ENCODE measurements at regions not wholly inside any gene's neighbourhood (a gene's known extent, or its start where the extent isn't known, plus 50 kb on each side); places are given as distances from the start of the nearest gene placed in this dataset.

DNA sequence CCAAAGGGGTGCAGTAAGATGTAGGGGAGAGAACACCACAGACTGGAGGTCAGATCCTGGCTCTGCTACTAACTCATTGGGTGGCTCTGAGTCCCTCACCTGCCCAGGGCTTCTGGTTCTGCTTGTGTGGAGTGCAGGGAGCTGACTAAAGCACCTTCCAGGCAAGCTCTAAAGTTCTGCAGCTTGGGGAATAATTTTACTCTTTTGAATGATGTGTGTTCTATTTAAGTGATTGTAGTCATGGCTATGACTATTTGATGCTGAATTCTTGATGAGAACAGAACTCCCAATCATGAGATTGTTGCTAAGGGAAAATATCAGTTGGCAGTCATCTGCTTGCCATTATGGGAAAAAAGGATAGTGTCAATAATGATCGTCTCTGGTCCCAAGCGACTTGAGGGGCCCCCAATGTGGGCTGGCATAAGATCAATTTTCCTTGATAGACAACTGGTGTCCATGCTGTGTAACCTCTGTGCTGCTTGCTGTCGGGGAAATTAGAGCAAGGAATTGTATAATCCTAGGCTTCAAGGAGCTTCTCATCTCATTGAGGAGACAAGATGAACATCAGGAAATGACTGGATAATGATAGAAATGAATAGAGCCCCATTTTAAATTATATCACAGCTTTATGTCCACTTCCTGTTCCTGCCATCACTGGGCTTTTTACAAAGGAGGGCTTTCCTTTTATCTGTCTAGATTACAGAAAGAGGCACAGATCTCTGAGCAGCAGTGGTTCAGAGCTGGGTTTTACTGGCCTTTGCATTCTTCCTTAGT is 131.7 kb downstream of the SLC4A3 start:
- in situ Hi-C loops (cut with MboI; ENCODE audit: low pct_ligation_motif_present in 1 of 4, low pct_unique_long_range_greater_than_20kb in 1 of 4, low sequenced_read_pairs in 3 of 4), result no loop called here
- intact Hi-C loops (cut with DNase I; ENCODE audit: low total_unique reads), result no loop called here
- H3K27ac ChIP-seq, result no peak overlapping the region
- H3K9me3 ChIP-seq, result no peaks in the 10 kb centered on the region
- no peaks in the 10 kb centered on the region for H3K27me3 ChIP-seq
- no peak for TF ChIP-seq POLR2AphosphoS5 (IDR thresholded peaks at IDR 0.05)
- no peak for TF ChIP-seq POLR2A (IDR thresholded peaks at IDR 0.05)
- TF ChIP-seq, protein P1, sequence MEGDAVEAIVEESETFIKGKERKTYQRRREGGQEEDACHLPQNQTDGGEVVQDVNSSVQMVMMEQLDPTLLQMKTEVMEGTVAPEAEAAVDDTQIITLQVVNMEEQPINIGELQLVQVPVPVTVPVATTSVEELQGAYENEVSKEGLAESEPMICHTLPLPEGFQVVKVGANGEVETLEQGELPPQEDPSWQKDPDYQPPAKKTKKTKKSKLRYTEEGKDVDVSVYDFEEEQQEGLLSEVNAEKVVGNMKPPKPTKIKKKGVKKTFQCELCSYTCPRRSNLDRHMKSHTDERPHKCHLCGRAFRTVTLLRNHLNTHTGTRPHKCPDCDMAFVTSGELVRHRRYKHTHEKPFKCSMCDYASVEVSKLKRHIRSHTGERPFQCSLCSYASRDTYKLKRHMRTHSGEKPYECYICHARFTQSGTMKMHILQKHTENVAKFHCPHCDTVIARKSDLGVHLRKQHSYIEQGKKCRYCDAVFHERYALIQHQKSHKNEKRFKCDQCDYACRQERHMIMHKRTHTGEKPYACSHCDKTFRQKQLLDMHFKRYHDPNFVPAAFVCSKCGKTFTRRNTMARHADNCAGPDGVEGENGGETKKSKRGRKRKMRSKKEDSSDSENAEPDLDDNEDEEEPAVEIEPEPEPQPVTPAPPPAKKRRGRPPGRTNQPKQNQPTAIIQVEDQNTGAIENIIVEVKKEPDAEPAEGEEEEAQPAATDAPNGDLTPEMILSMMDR (IDR thresholded peaks at IDR 0.05), result no peak
- TF ChIP-seq EP300 (IDR thresholded peaks at IDR 0.05; ENCODE audit: low read depth), result no peak
- no peak for DNase-seq
- no peaks in the 10 kb centered on the region for H3K4me1 ChIP-seq
- 74 to 89% methylated on average over 3 of the region's 3 CpGs for WGBS, 2 donors (ENCODE audit: low coverage in 1 of 2)
- H3K4me3 ChIP-seq, result no peak overlapping the region
- no peaks in the 10 kb centered on the region for H3K36me3 ChIP-seq

DNA sequence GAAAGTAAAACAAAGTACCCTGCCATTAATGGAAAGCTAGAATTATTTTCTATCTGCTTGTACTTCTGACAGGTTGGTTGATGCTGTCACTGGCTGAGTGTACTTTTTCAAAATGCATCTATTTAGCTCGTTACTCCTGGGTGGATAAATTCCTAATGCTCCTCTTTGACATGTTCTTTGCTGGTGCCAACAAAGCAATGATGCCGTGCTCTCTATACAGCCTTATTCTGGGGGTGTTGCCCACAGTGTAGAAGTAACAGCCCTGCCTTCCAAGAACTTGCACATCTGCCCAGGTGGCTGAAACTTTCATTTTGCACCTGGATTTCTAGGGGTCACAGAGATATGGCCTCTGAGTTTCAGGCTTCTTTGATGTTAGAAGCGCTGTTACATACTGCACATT is 132.4 kb downstream of the SLC4A3 start:
- in situ Hi-C loops (cut with MboI; ENCODE audit: low pct_ligation_motif_present in 1 of 4, low pct_unique_long_range_greater_than_20kb in 1 of 4, low sequenced_read_pairs in 3 of 4), result no loop called here
- intact Hi-C loops (cut with DNase I; ENCODE audit: low total_unique reads), result no loop called here
- no peaks in the 10 kb centered on the region for H3K4me1 ChIP-seq

DNA sequence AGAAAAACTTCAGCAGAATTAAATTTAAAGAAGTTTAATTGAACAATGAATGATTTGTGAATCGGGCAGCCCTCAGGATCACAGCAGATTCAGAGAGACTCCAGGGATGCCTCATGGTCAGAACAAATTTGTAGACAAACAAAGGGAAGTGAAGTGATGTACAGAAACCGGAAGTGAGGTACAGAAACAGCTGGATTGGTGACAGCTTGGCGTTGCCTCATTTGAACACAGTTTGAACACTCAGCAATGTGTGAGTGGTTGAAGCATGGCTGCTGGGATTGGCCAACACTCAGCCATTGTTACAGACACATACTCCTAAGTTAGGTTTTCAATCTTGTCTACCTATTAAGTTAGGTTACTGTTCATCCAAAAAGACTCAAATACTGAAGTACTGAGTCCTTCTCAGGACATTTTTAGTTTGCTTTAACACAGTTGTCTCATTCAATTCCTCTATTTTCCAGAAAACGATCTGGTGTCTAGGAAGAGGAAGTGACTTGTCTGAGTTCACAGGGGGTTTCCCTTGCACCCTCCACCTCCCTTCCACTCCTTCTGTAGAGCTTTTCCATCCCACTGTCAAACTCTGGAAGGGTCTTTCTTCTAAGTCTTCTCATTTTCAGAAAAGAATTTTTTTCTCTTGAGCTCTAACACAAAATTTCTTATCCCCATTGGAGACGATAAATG is 137.9 kb downstream of the SLC4A3 start:
- TF ChIP-seq, protein P1 (IDR thresholded peaks at IDR 0.05), result no peak
- TF ChIP-seq EP300 (IDR thresholded peaks at IDR 0.05; ENCODE audit: low read depth), result no peak
- TF ChIP-seq POLR2A (IDR thresholded peaks at IDR 0.05), result no peak
- no peak for TF ChIP-seq POLR2AphosphoS5 (IDR thresholded peaks at IDR 0.05)
- WGBS, 2 donors (ENCODE audit: low coverage in 1 of 2), result 52 to 69% methylated on average over 3 to 5 of the region's 5 CpGs
- in situ Hi-C loops (cut with MboI; ENCODE audit: low pct_ligation_motif_present in 1 of 4, low pct_unique_long_range_greater_than_20kb in 1 of 4, low sequenced_read_pairs in 3 of 4) (no loop called here), intact Hi-C loops (cut with DNase I; ENCODE audit: low total_unique reads) (no loop called here)
- H3K27ac ChIP-seq, result no peak overlapping the region
- no peaks in the 10 kb centered on the region for H3K36me3 ChIP-seq
- H3K9me3 ChIP-seq, result no peaks in the 10 kb centered on the region
- no peak for DNase-seq
- no peaks in the 10 kb centered on the region for H3K4me1 ChIP-seq
- no peak overlapping the region for H3K4me3 ChIP-seq
- no peaks in the 10 kb centered on the region for H3K27me3 ChIP-seq

More for the DNA sequence above, 132.4 kb downstream of the SLC4A3 start:
- TF ChIP-seq, protein P1 (IDR thresholded peaks at IDR 0.05), result no peak
- 48 to 58% methylated on average over 2 to 3 of the region's 3 CpGs for WGBS, 2 donors (ENCODE audit: low coverage in 1 of 2)
- Histone ChIP-seq H3K27me3 (no peaks in the 10 kb centered on the region), H3K9me3 (no peaks in the 10 kb centered on the region), H3K4me3 (no peak overlapping the region), H3K36me3 (no peaks in the 10 kb centered on the region), H3K27ac (no peak overlapping the region)
- no peak for DNase-seq

DNA sequence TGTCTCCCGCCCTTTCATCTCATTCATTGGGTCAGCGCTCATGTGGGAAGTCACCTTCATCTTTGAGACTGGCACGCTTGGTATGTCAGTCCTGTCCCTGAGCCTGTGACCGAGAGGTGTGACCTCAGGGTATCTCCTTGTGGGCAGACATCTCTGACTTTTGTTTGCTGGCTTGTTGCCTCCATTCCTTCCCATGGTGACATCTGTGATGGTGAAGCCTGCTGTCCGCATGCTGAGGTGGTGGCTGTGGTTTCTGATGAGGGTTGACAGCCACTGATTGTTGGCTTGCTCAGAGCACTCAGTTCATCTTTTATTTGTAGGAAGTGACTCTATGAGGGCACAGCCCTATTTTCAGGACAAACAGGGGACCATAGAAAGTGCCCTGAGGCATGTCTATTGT is 139.2 kb downstream of the SLC4A3 start:
- no peaks in the 10 kb centered on the region for H3K9me3 ChIP-seq
- no peaks in the 10 kb centered on the region for H3K4me1 ChIP-seq
- no peak overlapping the region for H3K27ac ChIP-seq
- H3K36me3 ChIP-seq, result no peaks in the 10 kb centered on the region
- intact Hi-C loops (cut with DNase I; ENCODE audit: low total_unique reads), result no loop called here
- no peak for DNase-seq
- TF ChIP-seq, protein P1 (IDR thresholded peaks at IDR 0.05), result no peak
- TF ChIP-seq POLR2AphosphoS5 (IDR thresholded peaks at IDR 0.05) (no peak), EP300 (IDR thresholded peaks at IDR 0.05; ENCODE audit: low read depth) (no peak), POLR2A (IDR thresholded peaks at IDR 0.05) (no peak)
- in situ Hi-C loops (cut with MboI; ENCODE audit: low pct_ligation_motif_present in 1 of 4, low pct_unique_long_range_greater_than_20kb in 1 of 4, low sequenced_read_pairs in 3 of 4), result no loop called here
- WGBS, 2 donors (ENCODE audit: low coverage in 1 of 2), result 80 to 94% methylated on average over 1 to 5 of the region's 5 CpGs
- no peak overlapping the region for H3K4me3 ChIP-seq
- H3K27me3 ChIP-seq, result no peaks in the 10 kb centered on the region

Data from transverse colon (tissue), 4 donors.